GM20431 (cell line): ENCODE measurements at regions not wholly inside any gene's neighbourhood (a gene's known extent, or its start where the extent isn't known, plus 50 kb on each side); places are given as distances from the start of the nearest gene placed in this dataset.

Experiments
- in situ Hi-C: fragments of 300-500 bp; cut with MseI, MboI; formaldehyde crosslinking; loops from one replicate; pipeline ENCODE4 v1.15.0; 2020; ENCODE audit warnings: low sequenced_read_pairs; ENCODE audit not compliant: unreplicated experiment

DNA sequence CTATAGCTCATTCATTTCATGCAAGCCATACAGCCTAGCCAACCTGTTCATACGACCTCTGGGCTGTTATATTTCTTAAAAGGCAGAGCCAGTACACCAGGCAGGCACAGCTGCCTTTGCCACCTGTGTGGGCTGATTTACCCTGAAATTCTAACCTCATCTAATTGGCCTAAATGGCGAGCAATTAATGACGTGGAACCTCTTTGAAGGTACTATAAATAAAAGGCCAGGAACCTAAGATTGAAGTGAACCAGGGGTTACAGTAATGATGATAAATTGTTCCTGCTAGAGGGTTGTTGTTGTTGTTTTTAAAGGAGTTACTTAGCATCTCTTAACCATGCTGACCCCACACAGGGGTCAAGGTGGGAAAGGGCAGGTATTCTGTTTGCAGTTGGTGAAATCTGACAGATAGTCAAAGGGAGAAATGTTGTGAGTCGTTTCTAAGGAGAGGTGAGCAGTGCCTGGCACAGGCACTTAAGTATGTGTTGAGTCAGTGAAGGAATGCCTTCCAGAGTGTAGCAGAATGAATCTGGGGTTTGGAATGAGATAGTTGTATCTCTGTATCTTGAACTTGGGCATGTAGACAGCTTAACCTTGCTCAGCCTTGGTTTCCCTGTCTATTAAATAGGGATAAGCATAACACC is 213.5 kb upstream of the NAV2 start:
- in situ Hi-C loops, result no loop called here

DNA sequence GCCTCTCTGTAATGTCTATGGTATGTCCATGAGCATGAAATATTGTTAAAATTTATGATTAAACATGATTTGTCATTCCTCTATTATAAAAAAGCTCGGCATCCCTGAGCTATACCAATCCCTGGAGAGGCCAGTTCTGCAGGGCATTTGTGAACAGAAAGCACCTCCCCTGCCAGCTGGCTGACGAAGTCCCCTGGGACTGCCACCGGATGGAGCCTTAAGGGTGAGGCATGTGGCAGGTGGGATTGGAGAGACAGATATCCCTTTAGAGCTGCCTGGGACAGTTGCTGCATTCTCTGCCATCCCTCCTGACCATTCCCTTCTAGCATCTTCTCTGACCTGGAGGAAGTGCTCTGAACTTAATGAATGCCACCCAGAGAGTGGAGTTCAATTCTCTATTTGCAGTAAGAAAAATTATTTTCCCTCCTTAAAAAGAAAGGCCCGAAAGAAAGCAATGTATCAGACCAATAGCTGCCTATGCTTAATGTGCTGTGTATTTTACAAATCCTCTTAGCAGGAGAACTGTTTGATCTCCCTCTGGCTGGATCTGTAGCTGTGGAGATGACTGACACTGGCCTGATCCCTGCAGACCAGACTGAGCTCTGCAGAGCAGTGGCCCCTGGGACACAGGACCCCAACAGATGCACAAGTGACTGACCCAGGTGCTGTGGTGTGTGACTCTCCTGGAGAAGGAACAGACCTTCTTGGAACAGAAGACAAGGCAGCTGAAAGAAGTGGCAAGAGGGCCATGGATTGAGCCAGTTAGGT is 219.0 kb upstream of the NAV2 start:
- in situ Hi-C loops, result no loop called here

DNA sequence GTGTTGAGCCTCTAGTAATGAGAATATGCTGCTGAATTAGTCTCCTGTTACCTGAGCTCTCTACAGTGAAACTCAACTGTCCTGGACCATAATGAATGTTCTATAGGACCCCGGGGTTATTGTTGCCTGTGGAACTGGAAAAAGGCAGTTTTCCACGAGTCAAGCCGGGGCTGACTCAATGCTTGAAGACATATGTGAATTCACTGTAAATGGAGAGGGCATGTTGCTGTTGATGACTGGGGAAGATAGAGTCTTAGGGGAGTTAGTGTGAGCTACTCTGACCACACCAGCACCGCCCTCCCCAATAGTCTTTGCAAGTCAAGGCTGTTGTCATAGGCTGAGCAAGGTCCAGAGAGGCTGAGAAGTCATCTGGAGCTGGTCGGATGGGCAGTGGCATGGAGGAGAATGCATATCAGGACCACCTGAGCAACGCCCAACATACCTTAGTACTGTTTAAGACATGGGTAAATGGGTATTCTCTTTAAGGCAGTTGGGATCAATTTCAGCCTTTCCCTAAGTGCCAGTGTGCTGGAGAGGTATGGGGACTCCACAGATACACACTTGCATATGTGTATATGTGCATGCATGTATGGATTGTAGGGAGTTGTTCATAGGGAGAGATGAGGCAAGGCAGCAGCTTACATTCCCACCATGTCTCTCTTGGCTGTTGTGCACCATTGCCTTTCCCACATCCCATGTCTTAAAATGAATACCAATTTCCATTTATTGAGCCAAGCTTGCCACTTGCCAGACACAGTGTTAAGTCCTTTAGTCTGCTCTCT is 230.1 kb upstream of the NAV2 start:
- in situ Hi-C loops, result no loop called here

DNA sequence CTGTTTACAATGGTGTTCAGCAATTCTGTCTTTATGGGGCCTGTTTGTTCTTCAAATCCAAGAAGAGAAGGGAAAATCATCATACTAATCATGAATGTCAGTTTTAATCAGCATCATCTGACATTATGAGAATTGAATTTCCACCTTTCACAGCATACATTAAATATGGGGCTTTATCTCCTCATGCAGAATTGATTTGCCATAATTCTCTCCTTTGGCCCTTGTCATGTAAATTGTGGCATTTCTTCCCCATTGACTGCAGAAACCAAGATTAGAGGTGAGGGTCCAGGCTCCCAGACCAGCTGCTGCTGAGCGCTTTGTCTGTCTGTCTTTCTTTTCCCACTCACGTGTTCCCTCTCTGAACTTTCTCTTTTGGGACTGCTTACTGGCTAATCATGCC is 232.1 kb upstream of the NAV2 start:
- in situ Hi-C loops, result no loop called here

DNA sequence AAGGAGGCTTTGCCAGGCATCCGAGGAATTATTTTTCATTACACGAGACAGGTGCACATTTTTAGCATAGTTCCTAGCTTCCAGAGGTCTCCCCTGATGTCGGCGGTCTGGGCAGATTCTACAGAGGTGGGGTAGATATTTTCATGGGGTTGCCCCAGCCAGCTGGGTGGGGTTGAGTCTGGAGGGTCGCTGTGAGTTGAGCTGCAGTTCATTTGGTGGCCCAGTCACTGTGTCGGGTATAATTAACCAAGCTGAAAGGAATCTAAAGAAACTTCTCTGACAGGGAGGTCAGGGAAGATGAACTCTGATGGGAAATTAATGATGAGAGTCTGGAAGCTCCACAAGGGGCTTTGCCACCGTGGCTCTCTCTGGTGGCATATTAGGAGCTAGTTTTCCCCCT is 233.7 kb upstream of the NAV2 start:
- in situ Hi-C loops, result no loop called here

DNA sequence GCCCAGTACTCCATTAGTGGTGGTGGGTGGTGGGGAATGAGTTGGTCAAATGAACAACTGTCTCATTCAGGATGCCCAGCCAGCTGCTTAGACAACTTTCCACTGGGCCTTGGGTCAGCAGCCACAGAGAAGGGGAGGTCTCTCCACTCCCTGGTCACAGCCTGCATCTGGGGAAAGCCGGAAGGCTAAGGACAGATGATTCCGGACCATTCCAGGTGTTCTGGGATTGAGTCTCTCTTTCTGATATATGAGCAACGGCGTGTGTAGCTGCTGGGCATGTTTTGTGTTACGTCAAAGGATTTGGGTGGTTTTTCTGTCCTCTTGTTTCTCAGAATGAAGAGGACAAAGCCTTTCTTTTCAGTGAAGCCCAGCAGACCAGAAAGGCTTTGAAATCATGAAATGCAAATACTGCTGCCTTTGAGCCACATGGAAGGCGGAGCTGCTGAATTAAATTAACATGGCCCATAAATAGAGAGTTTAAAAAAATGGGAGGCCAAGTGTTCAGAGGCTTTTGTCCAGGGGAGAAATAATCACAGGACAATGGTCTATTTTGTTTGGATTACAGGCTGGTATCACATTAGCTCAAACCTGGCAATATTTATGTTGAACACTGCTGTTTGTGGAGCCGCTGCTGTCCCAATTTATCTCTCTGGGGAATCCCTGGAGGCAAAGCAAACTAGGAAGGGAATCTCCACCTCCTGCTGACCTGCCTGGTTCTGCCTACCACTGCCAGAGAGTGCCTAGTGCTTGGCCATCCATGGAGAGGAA is 234.4 kb upstream of the E2F8 start:
- in situ Hi-C loops, result no loop called here

DNA sequence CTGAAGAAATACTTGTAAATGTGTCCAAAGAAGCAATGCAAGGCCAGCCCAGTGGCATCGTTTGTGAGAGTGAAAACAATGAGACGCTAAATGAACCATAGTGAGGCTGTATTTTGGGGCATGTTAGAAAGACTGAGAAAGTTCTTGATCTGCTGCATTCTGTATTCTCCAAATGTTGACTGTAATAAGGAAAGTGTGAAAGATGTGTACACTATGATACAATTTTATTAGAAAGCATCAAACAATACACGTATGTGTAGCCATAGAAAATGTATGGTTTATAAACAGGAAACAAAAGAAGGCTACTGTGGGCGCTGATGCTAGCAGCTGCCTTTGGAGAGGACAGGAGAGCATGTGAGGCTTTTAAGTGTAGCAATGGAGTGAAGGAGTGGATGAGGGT is 233.5 kb upstream of the E2F8 start:
- in situ Hi-C loops, result no loop called here

DNA sequence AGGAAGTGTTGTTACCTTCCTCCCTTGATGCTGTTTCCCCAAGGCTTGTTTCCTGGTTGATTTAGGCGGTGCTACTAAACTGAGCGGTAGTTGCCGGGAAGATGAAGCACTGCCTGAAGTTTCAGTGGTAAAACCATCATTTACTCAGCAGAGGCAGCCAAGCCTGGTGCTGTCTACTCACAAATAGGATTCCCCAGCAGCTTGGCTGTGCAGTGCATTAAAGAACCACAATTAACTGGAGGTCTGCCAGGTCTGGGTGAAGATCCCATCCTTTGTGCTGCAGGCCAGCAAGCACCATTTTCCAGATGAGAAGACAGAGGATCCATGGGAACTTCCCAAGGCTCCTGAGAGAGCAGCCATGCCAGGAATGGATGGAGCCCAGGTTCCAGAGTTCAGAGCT is 231.9 kb upstream of the E2F8 start:
- in situ Hi-C loops, result no loop called here

DNA sequence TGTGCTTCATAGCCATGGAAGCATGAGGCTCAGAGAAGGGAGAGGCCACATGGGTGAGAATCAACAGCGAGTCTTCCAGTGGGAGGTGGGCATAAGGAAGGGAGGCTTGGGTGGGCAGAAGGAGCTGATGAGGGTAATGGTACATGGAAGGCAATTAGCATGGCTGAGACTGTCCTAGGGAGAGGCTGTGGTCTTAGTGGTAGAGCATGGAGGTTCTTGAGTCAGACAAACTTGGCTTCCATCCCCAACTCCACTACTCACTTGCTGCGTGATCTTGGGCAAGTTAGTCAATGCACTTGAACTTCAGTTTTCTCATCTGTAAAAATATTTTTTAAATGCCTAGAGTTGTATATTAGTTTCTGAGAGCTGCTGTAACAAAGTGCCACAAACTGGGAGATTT is 227.2 kb upstream of the E2F8 start:
- in situ Hi-C loops, result no loop called here

DNA sequence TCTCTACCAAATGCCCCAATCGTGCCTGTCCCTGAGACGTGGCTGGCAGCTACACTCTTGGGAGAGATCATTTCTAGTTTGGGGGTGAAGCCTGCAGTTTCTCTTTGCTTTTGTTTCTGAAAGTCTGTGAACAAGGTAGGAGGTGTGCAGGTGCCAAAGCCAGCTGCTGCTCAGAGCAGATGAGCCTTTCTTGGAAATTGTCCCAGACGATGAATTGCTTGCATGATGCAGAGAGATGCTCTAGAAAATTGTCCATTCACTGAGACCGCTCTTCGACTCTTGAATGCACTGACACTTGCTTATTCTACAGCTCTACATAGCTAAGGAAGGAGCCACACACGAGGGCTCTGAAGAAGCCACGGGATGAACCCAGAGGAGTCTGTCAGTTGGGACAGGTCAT is 225.6 kb upstream of the E2F8 start:
- in situ Hi-C loops, result no loop called here

DNA sequence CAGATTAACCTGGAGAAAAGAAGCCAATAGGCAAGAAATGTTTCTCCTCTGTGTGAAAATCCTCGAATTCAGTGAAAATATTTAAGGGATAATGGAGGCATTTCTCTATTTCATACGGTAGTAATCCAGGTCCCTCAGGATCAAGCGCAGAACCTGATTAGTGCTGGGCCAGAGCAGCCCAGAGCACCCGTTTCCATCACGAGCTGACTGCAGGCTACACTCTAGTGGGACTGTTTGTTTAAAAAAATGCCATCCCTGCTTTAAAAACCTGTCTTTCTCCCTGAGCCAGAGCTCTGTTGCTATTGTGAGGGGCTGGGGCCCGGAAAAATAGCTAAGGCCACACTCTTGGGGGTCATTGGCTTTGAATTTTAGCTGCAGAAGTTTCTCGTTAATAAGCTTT is 223.2 kb upstream of the E2F8 start:
- in situ Hi-C loops, result no loop called here

DNA sequence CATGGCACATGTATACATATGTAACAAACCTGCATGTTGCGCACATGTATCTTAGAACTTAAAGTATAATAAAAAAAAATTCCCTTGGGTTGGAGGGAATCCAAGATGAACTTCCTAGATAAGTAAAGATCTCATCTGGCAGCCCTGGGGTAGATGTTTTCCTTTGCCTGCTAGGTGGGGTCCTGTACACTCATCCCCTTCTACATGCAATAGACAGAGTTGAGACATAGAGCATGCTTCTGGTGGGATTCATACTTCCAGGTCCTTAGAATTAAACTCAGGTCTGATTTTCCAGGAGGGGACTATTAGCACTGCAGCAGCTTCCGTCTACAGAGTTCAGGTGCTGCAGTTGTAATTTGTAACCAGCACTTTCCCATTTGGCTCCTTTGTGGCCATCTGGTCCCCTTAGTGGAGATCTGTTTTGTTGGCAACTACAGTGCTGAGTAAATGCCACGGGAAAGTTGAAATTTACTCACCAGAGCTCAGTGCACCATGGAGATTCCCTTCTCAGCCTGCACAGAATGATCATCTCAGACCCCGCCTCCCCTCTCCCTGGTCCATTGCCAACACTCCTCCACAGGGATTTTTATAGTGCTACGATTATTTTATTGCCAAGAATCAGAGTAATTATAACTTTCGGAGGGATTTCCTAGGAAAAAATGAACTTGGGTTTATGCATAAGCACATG is 220.1 kb upstream of the E2F8 start:
- in situ Hi-C loops, result no loop called here

DNA sequence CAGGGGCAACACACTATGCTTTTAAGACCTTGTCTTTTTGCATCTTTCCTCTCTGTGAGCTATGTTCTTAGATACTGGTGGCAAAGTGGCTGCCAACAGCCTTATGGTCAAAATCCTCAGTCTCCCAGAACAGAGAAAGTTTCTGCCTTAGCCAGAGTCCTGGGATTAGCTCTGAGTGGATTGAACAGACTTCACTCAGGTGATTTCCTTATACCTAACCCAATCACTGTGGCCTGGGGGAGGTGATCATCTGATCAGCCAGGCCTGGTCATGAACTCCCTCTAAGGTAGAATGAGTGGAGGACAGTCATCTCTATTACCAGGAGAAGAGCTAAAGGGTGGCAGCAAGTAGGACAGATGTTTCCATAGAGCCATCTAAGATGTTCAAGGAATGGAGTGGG is 218.5 kb upstream of the E2F8 start:
- in situ Hi-C loops, result no loop called here

DNA sequence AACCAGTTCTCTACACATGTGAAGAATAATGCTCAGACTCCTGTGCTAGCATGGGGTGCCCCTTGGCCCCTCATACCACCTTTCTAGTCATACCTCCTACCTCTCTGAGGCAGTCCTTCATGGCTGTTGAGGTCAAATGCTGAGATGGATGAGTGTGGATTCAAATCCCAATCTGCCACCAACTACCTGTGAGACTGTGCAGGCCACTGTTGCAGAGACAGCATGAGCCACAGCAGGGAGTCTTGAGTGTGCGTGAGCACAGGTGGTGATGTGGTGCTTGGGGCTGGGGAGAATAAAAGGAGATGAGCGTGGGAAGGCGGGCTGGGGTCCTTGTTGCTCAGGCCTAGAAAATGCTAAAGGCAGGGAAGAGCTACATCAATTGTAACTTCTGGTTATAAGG is 218.0 kb upstream of the E2F8 start:
- in situ Hi-C loops, result no loop called here

DNA sequence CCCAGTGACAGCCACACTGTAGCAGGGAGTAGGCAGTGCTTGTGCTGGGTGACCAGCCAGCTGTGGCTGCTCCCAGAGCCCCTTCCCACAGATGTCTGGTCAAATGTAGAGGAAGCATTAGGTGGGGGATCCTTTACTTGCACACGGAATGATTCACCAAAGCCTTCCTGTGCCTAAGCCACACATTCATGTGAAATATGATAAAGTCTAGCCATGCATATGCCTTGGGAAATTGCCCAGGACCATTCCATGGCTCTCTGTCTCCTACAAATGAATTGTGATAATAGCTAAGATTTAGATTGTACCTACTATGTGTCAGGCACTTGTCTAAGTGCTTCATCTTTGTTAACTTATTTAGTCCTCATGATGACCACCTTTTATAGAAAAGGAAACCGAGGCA is 217.5 kb upstream of the E2F8 start:
- in situ Hi-C loops, result no loop called here

DNA sequence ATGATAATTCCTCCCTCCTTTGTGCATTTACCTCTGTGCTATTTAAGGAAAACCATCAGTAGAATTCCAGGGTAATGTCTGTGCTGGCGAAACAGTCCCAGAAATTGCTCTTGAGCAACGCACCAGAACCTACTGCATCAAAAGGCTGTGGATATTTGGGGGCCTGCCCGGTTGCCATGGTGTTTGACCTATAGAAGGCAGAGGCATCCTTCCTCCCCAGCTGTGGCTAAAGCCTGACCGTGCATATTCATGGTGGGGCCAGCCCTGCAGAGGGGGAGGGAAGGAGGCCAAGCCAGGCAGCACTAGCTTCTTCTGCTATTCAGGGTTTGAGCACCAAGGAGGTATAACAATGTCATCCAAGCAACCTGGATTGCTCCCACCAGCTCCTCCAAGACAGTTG is 215.0 kb upstream of the E2F8 start:
- in situ Hi-C loops, result no loop called here

DNA sequence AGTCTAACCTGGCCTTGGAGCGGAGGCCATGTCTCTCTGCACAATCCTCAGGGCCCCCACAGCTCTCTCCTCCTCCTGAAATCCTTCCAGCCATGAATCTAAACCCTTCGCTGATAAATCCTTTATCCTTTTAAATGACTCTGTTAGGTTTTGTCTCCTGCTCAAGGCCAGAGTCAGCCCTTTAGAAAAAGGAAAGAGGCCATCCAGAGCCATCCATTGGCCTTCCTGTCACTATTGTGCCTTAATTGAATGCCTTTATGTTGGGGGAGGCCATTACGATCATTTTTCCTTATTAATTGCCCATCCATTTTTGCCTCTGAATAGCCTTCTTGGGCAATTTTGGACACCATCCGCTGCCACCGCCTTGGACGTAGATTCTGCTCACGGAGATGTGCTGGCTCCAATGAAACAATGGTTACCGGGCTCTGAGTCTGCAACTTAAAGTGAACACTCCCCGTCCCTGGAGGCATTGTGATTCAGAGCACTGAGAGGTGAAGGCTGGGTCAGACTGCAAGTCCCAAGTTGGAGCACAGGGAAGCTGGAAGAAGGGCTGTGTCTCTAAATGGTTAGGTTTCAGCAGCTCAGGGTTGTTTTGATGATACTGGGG is 213.0 kb upstream of the E2F8 start:
- in situ Hi-C loops, result no loop called here

DNA sequence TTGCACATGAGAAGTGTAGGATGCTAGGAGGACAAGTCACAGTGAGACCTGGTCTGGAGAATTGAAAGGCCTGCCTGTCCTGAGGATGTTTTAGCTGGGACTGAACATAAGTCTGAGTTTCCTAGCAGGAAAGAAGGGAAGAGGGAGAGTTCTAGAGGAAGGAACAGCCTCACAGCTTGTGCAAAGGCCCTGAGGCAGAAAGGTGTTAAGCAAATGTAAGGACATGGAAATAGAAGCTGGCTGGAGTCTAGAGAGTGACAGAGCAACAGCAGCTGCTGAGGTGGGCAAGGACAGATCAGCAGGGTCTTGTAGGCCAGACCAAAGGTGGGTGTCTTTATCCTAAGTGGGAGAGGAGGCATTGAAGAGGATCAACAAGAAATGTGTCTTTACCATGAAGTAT is 210.9 kb upstream of the E2F8 start:
- in situ Hi-C loops, result no loop called here

DNA sequence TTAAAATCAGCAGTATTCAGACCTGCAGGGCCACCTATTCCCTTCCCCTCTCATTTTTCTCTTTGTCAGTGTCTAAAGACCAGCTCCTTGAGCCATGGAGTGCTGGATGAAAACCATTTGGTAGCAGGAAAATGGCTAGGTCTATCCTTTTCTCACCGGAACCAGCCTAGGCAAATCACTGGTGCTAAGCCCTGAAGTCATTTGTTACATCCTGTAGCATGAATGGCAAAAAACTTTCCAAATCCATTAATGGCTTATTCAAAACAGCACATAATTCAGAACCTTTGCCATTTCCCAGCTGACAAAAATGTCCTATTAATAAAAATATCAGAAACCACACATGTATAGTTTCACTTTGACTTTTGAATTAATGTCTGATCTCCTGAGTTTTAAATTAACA is 209.5 kb upstream of the E2F8 start:
- in situ Hi-C loops, result no loop called here

DNA sequence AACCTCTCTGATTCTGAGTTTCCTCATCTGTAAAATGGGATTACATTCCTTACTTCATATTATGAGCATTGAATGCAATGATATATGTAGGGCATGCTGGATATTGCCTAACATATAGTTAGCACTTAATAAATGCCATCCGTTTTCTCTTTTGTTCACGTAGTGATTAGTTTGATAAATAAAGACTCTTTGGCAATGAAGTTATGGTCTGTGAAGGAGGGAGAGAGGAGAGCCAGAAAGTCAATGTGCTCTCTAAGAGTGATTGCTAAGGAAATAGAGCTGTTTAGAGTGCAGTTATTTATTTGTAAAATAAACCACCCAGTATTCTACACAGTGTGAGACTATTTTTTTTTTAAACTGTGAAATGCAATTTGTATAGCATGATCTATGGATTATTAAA is 207.9 kb upstream of the E2F8 start:
- in situ Hi-C loops, result no loop called here
